H1 (cell line): ENCODE measurements at regions not wholly inside any gene's neighbourhood (a gene's known extent, or its start where the extent isn't known, plus 50 kb on each side); places are given as distances from the start of the nearest gene placed in this dataset.

ENCODE experiments used
- CTCF ChIA-PET: fragments of 300-600 bp; sonication (Branson Sonifier 250); formaldehyde crosslinking; loops from one replicate; lab custom pipeline; 2021; ENCODE audit not compliant: partially characterized antibody; lab: Charles Lee
- POLR2A ChIA-PET: fragments of 300-600 bp; sonication (Branson Sonifier 250); formaldehyde crosslinking; loops from one replicate; lab custom pipeline; 2021; ENCODE audit warnings: inconsistent platforms; ENCODE audit not compliant: partially characterized antibody; lab: Charles Lee
- DNase-seq, 2 experiments: peaks; one replicate each; pipeline versions ENCODE4 v3.0.0 to v3.0.0-alpha.2; 2010 to 2022; ENCODE audit warnings: low spot score in 2 of 2, low read depth in 1 of 2, mixed read lengths in 1 of 2
- FAIRE-seq: peaks from 2 replicates; lab custom pipeline; 2011; peaks lifted over from hg19 to GRCh38; lab: Jason Lieb, UNC
- H2AFZ ChIP-seq: 2 replicates; pipeline ENCODE4 v1.8.1; 2012; ENCODE audit warnings: low read length, inconsistent platforms
- H2AK5ac ChIP-seq: 2 replicates; pipeline ENCODE4 v1.6.1; 2013; ENCODE audit warnings: low read depth, low read length
- H2BK120ac ChIP-seq: replicated peaks from 2 replicates; pipeline ENCODE3; 2013; ENCODE audit warnings: low read depth, low read length, inconsistent platforms
- H2BK12ac ChIP-seq: 2 replicates; pipeline ENCODE4 v1.6.1; 2013; ENCODE audit warnings: low read depth, low read length
- H2BK15ac ChIP-seq: 2 replicates; pipeline ENCODE4 v1.6.1; 2013; ENCODE audit warnings: low read length
- H2BK20ac ChIP-seq: 2 replicates; pipeline ENCODE4 v1.6.1; 2013; ENCODE audit warnings: low read length
- H2BK5ac ChIP-seq: 2 replicates; pipeline ENCODE4 v1.6.1; 2013; ENCODE audit warnings: low read depth, low read length
- H3K14ac ChIP-seq: 2 replicates; pipeline ENCODE4 v1.6.1; 2013; ENCODE audit warnings: inconsistent platforms; ENCODE audit not compliant: insufficient read length
- H3K18ac ChIP-seq: 2 replicates; pipeline ENCODE4 v1.6.1; 2013; ENCODE audit warnings: low read length; ENCODE audit errors: extremely low read depth
- H3K23ac ChIP-seq: 2 replicates; pipeline ENCODE4 v1.6.1; 2013; ENCODE audit warnings: inconsistent platforms; ENCODE audit not compliant: insufficient read length
- H3K23me2 ChIP-seq: 2 replicates; pipeline ENCODE4 v1.6.1; 2013; ENCODE audit warnings: low read depth, low read length
- H3K27ac ChIP-seq: 2 replicates; pipeline ENCODE4 v1.6.1; 2011; ENCODE audit warnings: low read depth, low read length, inconsistent platforms
- H3K27me3 ChIP-seq, 4 experiments: replicated peaks in 1 of 4; 1 replicate in 1 of 4; 2 replicates in 3 of 4; pipeline versions ENCODE4 v1.6.1 to v1.8.1; 2011 to 2013; ENCODE audit warnings: low read length in 3 of 4, mild to moderate bottlenecking in 3 of 4, inconsistent platforms in 2 of 4, mixed read lengths in 2 of 4, moderate library complexity in 1 of 4; ENCODE audit not compliant: control insufficient read depth in 3 of 4, insufficient read depth in 3 of 4; ENCODE audit errors: extremely low read depth in 1 of 4
- H3K36me3 ChIP-seq, 4 experiments: 2 replicates each; pipeline versions ENCODE4 v1.6.1 to v1.8.1; 2011 to 2013; ENCODE audit warnings: mild to moderate bottlenecking in 4 of 4, low read length in 3 of 4, moderate library complexity in 2 of 4, control low read depth in 1 of 4, inconsistent platforms in 1 of 4; ENCODE audit not compliant: insufficient read depth in 4 of 4, control insufficient read depth in 2 of 4
- H3K4ac ChIP-seq: replicated peaks from 2 replicates; pipeline ENCODE3; 2013; ENCODE audit warnings: low read length, low read depth, mixed read lengths, inconsistent platforms; ENCODE audit not compliant: insufficient read length
- H3K4me1 ChIP-seq, 4 experiments: replicated peaks in 1 of 4; 1 replicate in 1 of 4; 2 replicates in 3 of 4; pipeline versions ENCODE4 v1.6.1 to v1.8.1; 2011 to 2013; ENCODE audit warnings: low read length in 3 of 4, inconsistent platforms in 2 of 4, mixed read lengths in 1 of 4; ENCODE audit not compliant: insufficient read depth in 4 of 4, control insufficient read depth in 3 of 4
- H3K4me2 ChIP-seq, 2 experiments: 2 replicates each; pipeline versions ENCODE4 v1.6.1 to v1.8.1; 2011 to 2013; ENCODE audit warnings: low read depth in 2 of 2, low read length in 2 of 2, control low read depth in 1 of 2, inconsistent platforms in 1 of 2, mild to moderate bottlenecking in 1 of 2; ENCODE audit not compliant: insufficient read depth in 1 of 2
- H3K4me3 ChIP-seq, 4 experiments: fragments of 200-600, 300-600 bp in 1 of 4; sonication (generic), shearing (Covaris generic), sonication (Bioruptor Twin) in 1 of 4; 2 replicates each; pipeline versions ENCODE4 v1.5.1 to v1.8.1; 2011 to 2016; ENCODE audit warnings: low read length in 4 of 4, low read depth in 3 of 4, control low read depth in 2 of 4, inconsistent platforms in 2 of 4, mild to moderate bottlenecking in 2 of 4, mixed read lengths in 1 of 4, moderate library complexity in 1 of 4; ENCODE audit not compliant: insufficient read depth in 2 of 4; ENCODE audit errors: extremely low read depth in 1 of 4
- H3K56ac ChIP-seq: replicated peaks from 2 replicates; pipeline ENCODE3; 2013; ENCODE audit warnings: low read depth, mild to moderate bottlenecking, mixed read lengths, low read length, inconsistent platforms; ENCODE audit not compliant: insufficient read length
- H3K79me1 ChIP-seq: 2 replicates; pipeline ENCODE4 v1.6.1; 2013; ENCODE audit warnings: low read depth, low read length, control low read depth
- H3K79me2 ChIP-seq, 2 experiments: 2 replicates each; pipeline versions ENCODE4 v1.6.1 to v1.8.1; 2012 to 2013; ENCODE audit warnings: low read length in 2 of 2, mild to moderate bottlenecking in 2 of 2, inconsistent platforms in 1 of 2; ENCODE audit not compliant: insufficient read depth in 2 of 2, control insufficient read depth in 1 of 2
- H3K9ac ChIP-seq, 4 experiments: replicated peaks in 1 of 4; 1 replicate in 1 of 4; 2 replicates in 3 of 4; pipeline versions ENCODE4 v1.6.1 to v1.8.1; 2011 to 2013; ENCODE audit warnings: low read depth in 3 of 4, low read length in 3 of 4, control low read depth in 2 of 4, mild to moderate bottlenecking in 2 of 4, moderate library complexity in 2 of 4, inconsistent platforms in 1 of 4; ENCODE audit errors: extremely low read depth in 1 of 4
- H3K9me3 ChIP-seq, 2 experiments: 2 replicates each; pipeline versions ENCODE4 v1.6.1 to v1.8.1; 2012 to 2013; ENCODE audit warnings: mild to moderate bottlenecking in 2 of 2, moderate library complexity in 2 of 2, control low read depth in 1 of 2, inconsistent platforms in 1 of 2, low read depth in 1 of 2, low read length in 1 of 2, mixed read lengths in 1 of 2; ENCODE audit not compliant: insufficient read depth in 2 of 2
- H4K20me1 ChIP-seq, 2 experiments: replicated peaks in 1 of 2; 2 replicates each; pipeline versions ENCODE3 to v1.8.1; 2011 to 2013; ENCODE audit warnings: inconsistent platforms in 2 of 2, low read length in 2 of 2, mild to moderate bottlenecking in 1 of 2; ENCODE audit not compliant: insufficient read depth in 2 of 2, control insufficient read depth in 1 of 2
- H4K5ac ChIP-seq: 2 replicates; pipeline ENCODE4 v1.6.1; 2013; ENCODE audit warnings: low read length, low read depth, mixed read lengths, inconsistent platforms; ENCODE audit not compliant: insufficient read length
- H4K8ac ChIP-seq: 2 replicates; pipeline ENCODE4 v1.8.0; 2013; ENCODE audit warnings: mild to moderate bottlenecking, moderate library complexity, low read length, inconsistent platforms; ENCODE audit not compliant: insufficient read depth; ENCODE audit errors: extremely low read depth
- H4K91ac ChIP-seq: replicated peaks from 2 replicates; pipeline ENCODE3; 2013; ENCODE audit warnings: low read length, mixed read lengths, inconsistent platforms; ENCODE audit not compliant: insufficient read length
- BRCA1 ChIP-seq: IDR thresholded peaks from 2 replicates; pipeline ENCODE4 v1.6.1; 2012; ENCODE audit warnings: low read depth, low read length, improper control_type of control experiment
- CHD2 ChIP-seq: IDR thresholded peaks from 2 replicates; pipeline ENCODE4 v1.6.1; 2012; ENCODE audit warnings: low read length, improper control_type of control experiment
- WGBS, 2 experiments: shearing (Covaris generic) in 1 of 2; methylation state at CpG; one replicate each; pipeline versions ENCODE4 v1.1.6 to v1.1.7; 2013 to 2015; ENCODE audit warnings: low lambda C conversion rate in 2 of 2, mixed read lengths in 2 of 2, inconsistent platforms in 1 of 2, low coverage in 1 of 2, missing lambda C conversion rate in 1 of 2; ENCODE audit not compliant: insufficient replicate concordance in 2 of 2, insufficient coverage in 1 of 2, insufficient read length in 1 of 2; ENCODE audit errors: extremely low coverage in 1 of 2, missing lambda C conversion rate in 1 of 2; 5-methylcytosine and 5-hydroxymethylcytosine counted together

GRCh38 chr3:194273743-194274310, 77.3 kb downstream of the CPN2 start:
- Histone ChIP-seq H3K4me3 (no peak overlapping the region), H3K79me1 (no peaks in the 10 kb centered on the region), H3K36me3 (no peaks in the 10 kb centered on the region), H3K4me2 (no peak overlapping the region), H3K14ac (no peak overlapping the region), H4K8ac (no peak overlapping the region), H3K18ac (no peak overlapping the region; the same call in 1 of the 2 replicates), H4K5ac (no peak overlapping the region), H3K4me1 (peaks cover 0 to 26% (median 10%) of the 10 kb centered on the region in 4 experiments; a peak in 6 of 7 replicates), H2BK12ac (peak overlapping the region; percentile 50; the same call in 1 of the 2 replicates), H2BK20ac (peak overlapping the region; percentile 80; the same call in 1 of the 2 replicates), H3K9me3 (no peaks in the 10 kb centered on the region), H3K56ac (no peak overlapping the region), H3K79me2 (no peaks in the 10 kb centered on the region), H2BK120ac (peak overlapping the region; percentile 56), H4K20me1 (no peaks in the 10 kb centered on the region), H3K9ac (no peak overlapping the region), H3K23ac (no peak overlapping the region), H2AFZ (no peak overlapping the region), H2BK15ac (peak overlapping the region; percentile 74; the same call in 1 of the 2 replicates), H2BK5ac (no peak overlapping the region), H2AK5ac (peak overlapping the region; percentile 48; the same call in 1 of the 2 replicates), H3K23me2 (no peaks in the 10 kb centered on the region), H3K27me3 (peaks cover 0 to 4% (median 1%) of the 10 kb centered on the region in 4 experiments; a peak in 3 of 7 replicates), H4K91ac (peak overlapping the region; percentile 33), H3K27ac (no peak overlapping the region), H3K4ac (no peak overlapping the region)
- CTCF ChIA-PET: interaction anchor here (0.8 to 7.5 kb wide), 8 partner anchors 8 to 493 kb away, joined by 3 to 79 read pairs (median 4); no protein-coding TSS in a partner anchor
- POLR2A ChIA-PET: interaction anchor here (1.1 kb wide), 1 partner anchor 459 kb away, joined by 3 read pairs; no protein-coding TSS in a partner anchor
- FAIRE-seq (no peak), DNase-seq (no peak)
- TF ChIP-seq CHD2: no peak
- no peak for TF ChIP-seq BRCA1
- 81% methylated on average over 7 of the region's 7 CpGs; no CpG with 5 or more reads in 1 of the 2 experiments for WGBS, 2 experiments
